RWPE1 (cell line): ENCODE measurements at regions not wholly inside any gene's neighbourhood (a gene's known extent, or its start where the extent isn't known, plus 50 kb on each side); places are given as distances from the start of the nearest gene placed in this dataset.
A peak's percentile ranks its signal among the peaks of the same experiment; 100 is the strongest.

Source experiments
- CTCF ChIA-PET: fragments of 350-600 bp; sonication (Branson Sonifier 250); formaldehyde crosslinking; extraction: SDS; loops from one replicate; lab custom pipeline; 2021; lab: Yijun Ruan, JAX
- POLR2A ChIA-PET: fragments of 400-600 bp; formaldehyde crosslinking; extraction: SDS; loops from one replicate; lab custom pipeline; 2020; ENCODE audit warnings: antibody characterized with exemption; ENCODE audit not compliant: low non-redundant PET; lab: Yijun Ruan, JAX
- DNase-seq: peaks from one replicate; pipeline ENCODE4 v3.0.0; 2012; ENCODE audit warnings: low spot score
- H3K27ac ChIP-seq: fragments of 450-650 bp; 2 replicates; pipeline ENCODE4 v1.5.1; 2017
- TF ChIP-seq, protein P1 (sequence below): fragments of 450-650 bp; conservative IDR thresholded peaks from 2 replicates; pipeline ENCODE4 v1.5.1; 2017; ENCODE audit warnings: low read depth, mild to moderate bottlenecking

- DNase-seq, result no peak
- CTCF ChIA-PET, result interaction anchor here (0.7 kb wide), 1 partner anchor 1279 kb away, joined by 3 read pairs; no protein-coding TSS in a partner anchor
- TF ChIP-seq, protein P1, sequence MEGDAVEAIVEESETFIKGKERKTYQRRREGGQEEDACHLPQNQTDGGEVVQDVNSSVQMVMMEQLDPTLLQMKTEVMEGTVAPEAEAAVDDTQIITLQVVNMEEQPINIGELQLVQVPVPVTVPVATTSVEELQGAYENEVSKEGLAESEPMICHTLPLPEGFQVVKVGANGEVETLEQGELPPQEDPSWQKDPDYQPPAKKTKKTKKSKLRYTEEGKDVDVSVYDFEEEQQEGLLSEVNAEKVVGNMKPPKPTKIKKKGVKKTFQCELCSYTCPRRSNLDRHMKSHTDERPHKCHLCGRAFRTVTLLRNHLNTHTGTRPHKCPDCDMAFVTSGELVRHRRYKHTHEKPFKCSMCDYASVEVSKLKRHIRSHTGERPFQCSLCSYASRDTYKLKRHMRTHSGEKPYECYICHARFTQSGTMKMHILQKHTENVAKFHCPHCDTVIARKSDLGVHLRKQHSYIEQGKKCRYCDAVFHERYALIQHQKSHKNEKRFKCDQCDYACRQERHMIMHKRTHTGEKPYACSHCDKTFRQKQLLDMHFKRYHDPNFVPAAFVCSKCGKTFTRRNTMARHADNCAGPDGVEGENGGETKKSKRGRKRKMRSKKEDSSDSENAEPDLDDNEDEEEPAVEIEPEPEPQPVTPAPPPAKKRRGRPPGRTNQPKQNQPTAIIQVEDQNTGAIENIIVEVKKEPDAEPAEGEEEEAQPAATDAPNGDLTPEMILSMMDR, result no peak
- H3K27ac ChIP-seq, result no peak overlapping the region
- POLR2A ChIA-PET, result no interaction called here
Observed at GRCh38 chr2:6784291-6784690, 81.4 kb downstream of the CMPK2 start.

- H3K27ac ChIP-seq, result no peak overlapping the region
- no peak for DNase-seq
- ChIA-PET POLR2A (no interaction called here), CTCF (no interaction called here)
- TF ChIP-seq, protein P1, result no peak
Observed at GRCh38 chr2:6785493-6785892, 80.2 kb downstream of the CMPK2 start.

DNA sequence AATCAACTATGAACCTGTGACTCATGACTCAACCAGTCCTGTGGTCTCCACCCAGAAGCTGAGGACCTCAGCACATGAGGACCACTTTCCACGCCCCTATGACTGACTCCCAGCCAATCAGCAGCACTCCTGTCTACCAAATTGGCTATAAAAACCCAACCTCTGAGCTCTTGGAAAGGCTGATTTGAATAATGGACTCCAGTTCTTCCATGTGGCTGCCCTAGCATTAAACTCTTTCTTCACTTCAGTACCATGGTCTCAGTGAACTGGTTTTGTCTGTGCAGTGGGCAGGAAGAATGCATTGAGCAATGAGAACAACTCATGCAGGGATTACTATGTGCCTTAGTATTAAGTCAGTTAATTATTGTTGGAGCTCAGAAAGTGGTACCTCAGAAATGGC, 78.3 kb downstream of the CMPK2 start:
- DNase-seq, result no peak
- TF ChIP-seq, protein P1, result no peak
- no peak overlapping the region for H3K27ac ChIP-seq
- ChIA-PET CTCF (interaction anchor here (0.7 kb wide), 2 partner anchors 805 to 1570 kb away, joined by 3 read pairs; no protein-coding TSS in a partner anchor), POLR2A (no interaction called here)

DNA sequence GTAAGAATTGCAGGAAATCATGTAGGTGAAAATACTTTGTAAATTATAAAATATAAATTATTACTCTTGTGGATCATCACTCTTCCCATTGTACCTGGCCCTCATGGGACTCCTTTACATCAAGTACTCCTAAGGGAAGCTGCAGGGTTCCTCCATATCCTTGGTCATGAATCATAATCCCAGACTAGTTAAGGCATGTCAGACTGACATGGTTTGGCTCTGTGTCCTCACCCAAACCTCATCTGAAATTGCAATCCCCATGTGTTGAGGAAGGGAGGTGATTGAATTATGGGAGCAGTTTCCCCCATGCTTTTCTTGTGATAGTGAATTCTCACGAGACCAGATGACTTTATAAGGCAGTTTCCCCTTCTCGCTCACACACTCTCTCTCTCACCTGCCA, 77.1 kb downstream of the CMPK2 start:
- CTCF ChIA-PET, result no interaction called here
- peak; percentile 14 for DNase-seq

DNA sequence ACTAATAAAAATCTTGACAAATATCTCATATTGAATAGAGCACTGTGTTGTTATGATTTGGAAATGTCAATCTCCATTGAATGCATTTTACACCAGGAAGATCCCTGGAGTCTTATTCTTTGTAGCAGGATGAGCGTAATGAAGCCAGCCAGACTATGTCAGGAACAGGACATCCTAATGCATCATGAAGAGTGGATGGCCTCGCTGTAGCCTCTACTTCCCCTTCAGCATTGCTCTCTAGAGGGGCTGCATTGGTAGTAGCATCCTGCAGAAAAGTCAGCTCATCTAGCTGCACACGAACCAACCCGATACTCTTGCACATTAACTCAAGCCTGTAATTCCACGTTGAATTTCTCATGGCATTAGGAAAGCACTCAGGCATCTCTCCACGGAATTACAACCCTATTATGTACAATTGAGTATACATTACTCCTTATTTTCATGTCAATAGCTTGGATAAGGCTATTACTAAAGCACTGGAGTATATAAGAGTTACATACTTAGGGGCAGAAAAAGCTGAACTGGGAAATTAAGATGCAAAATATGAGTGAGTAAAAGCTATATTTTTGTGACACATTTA, 76.1 kb downstream of the CMPK2 start:
- CTCF ChIA-PET, result no interaction called here

More for the DNA sequence above, 77.1 kb downstream of the CMPK2 start:
- H3K27ac ChIP-seq, result no peak overlapping the region
- POLR2A ChIA-PET, result no interaction called here
- TF ChIP-seq, protein P1, result no peak

GRCh38 chr2:6791682-6792081, 74.0 kb downstream of the CMPK2 start:
- POLR2A ChIA-PET, result no interaction called here
- H3K27ac ChIP-seq, result no peak overlapping the region
- TF ChIP-seq, protein P1, result no peak
- CTCF ChIA-PET, result interaction anchor here (0.6 kb wide), 2 partner anchors 35 to 59 kb away, joined by 3 read pairs; no protein-coding TSS in a partner anchor
- DNase-seq, result no peak

More for the DNA sequence above, 76.1 kb downstream of the CMPK2 start:
- POLR2A ChIA-PET, result no interaction called here
- no peak overlapping the region for H3K27ac ChIP-seq
- TF ChIP-seq, protein P1, result no peak
- no peak for DNase-seq
